ENCODE measurements at regions not wholly inside any gene's neighbourhood (a gene's known extent, or its start where the extent isn't known, plus 50 kb on each side); places are given as distances from the start of the nearest gene placed in this dataset.
A peak's percentile ranks its signal among the peaks of the same experiment; 100 is the strongest.
"Not testable (repeated sequence)": the region's sequence is repeated elsewhere in the genome, so short reads cannot be mapped to it uniquely, and the experiment has no call there.

GRCh38 chr9:17846948-17847655 is 268.2 kb downstream of the SH3GL2 start:
- DNase-seq: no peak

GRCh38 chr9:17847908-17848307 is 269.0 kb downstream of the SH3GL2 start:
- no peak for DNase-seq

DNA sequence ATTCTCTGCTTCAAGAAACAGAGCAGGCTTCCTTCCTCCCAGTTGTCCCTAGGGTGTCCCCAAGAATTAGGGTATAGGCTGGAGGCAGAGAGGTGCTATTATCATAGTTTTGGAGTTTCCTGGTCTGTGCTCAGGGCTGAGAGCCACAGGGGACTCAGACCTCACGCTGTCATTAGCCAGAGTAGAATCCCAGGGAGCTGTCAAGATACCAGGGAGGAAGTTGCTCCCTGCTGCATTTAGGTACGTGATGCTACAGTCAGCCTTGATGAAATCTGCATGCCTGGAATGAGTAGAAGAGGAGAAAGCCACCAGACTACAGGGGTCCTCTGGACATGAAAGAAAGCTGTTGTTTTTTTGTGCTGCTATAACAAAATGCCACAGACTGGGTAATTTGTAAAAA is 273.2 kb downstream of the SH3GL2 start:
- no peak for DNase-seq

- DNase-seq: no peak
Measured at GRCh38 chr9:17854487-17854886, 275.6 kb downstream of the SH3GL2 start.

DNA sequence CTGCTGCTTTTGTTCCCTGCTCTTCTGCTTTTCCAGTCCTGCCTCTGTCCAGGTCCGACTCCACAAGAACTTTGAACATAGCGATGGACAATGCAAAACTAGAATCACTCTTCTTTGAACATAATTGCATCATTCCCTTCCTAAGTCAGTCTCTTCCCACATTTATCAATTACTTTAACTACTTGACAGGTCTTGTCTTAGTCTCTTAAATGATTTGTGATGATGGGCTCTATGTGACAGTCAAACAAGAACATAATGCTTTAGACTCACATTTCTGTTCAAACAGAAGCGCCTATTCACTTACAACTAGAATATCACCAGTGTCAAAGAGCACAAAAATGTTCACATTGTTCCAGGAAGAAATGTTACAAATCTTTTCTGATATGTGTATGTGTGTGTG is 278.1 kb downstream of the SH3GL2 start:
- DNase-seq: no peak

- no peak for DNase-seq
Measured at GRCh38 chr9:17859228-17859627, 280.4 kb downstream of the SH3GL2 start.

DNA sequence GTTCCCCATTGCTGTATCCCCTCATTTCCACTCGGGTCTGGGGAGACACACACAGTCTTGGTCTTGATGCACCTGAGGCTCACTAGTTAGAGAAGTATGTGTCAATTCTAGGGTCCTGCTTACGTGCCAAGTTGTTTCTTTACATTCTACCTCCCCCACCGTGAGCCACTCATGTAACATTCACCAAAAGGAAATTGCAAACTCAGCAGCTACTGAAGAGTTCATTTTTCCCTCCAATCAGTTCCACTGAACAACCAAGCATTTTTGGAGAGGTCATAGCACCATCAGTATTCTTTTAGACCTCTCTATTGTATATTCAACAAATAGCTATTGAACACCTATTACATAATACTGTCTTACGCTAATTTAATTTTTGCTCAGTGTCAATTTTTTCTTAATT is 281.1 kb downstream of the SH3GL2 start:
- no peak for DNase-seq

- no peak for DNase-seq
Measured at GRCh38 chr9:17862101-17862500, 283.2 kb downstream of the SH3GL2 start.

GRCh38 chr9:17862629-17863028 is 283.8 kb downstream of the SH3GL2 start:
- no peak for DNase-seq

DNA sequence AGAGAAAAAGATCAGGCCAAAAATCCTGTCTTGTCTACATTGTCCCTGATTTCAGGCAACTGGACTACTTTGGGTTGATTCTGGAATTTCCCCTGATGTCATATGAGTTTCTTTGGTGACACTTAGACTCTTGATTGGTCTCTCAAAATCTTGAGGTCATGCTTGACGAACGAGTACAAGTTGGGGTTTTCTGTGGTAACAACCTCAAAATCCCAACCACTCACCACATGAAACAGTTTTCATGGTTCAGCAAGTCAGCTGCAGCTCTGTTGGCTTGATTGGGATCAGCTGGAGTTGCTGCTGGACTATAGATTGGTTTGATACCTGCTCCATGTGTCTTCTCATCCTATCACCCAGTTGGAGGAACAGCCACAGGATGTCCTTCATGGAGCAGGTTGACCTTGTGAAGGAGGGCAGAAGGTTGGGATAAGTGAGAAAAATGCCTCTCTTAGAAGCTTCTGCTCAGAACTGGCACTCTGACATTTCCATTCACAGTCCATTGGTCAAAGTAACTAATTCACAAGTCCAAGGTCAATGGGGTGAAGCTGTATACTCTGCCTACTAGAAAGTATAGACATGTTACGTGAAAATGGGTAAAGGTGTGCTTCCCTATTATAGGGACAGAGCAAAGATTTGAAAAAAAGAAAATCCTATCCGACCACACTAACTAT is 284.5 kb downstream of the SH3GL2 start:
- no peak for DNase-seq

DNA sequence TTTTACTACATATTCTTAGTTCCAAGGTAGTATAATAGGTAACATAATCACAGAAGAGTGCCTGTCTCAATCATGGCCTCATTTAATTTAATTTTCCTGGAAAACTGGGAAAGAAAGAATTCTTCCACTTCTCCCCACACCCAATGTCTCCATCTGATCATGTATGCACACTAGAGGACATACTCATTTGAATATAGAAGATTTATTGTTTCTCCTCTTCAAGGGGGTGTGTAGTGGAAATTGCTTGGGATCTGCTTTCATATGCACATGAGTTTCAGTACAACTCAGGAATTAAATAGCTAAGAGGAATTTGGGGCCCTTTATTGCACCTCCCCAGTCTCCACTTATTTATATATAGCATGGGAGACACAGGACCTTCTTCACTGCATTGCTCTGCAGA is 285.1 kb downstream of the SH3GL2 start:
- no peak for DNase-seq

DNA sequence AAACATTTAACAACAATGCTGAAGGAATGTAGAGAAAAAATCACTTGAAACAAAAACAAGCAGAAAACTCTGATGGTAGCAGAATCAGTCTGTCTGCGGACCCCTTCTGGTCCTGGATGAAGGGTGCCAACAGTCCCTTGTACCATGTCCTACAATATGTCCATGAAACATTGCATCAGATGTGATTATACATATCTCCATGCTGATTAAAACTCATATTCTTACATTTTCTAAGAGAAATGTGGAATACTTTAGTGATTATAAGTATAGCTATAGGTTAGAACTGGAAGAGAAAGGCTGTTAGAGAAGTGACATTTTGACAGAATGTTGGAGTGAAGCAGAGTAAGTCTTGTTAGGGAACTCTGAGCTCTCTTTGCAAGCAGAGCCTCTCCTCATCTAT is 286.1 kb downstream of the SH3GL2 start:
- DNase-seq: no peak

DNA sequence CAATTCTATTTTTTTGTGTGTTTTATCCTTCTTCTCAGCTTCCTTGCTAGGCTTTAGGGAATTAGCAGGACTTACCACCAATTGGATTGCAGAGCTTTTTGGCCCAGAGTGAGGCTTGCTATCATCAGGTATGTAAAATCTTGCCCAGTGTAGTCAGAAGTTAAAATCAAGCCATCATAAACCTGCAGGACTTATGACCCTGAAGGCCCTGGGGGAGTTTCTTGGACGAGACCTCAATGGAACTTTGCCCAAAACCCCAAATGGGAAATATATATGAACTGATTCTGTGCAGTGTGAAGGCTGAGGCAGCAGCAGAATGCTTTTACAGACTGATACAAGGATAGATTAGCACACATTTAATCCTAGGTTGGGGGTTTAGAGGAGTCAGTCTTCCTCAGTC is 287.0 kb downstream of the SH3GL2 start:
- no peak for DNase-seq

DNA sequence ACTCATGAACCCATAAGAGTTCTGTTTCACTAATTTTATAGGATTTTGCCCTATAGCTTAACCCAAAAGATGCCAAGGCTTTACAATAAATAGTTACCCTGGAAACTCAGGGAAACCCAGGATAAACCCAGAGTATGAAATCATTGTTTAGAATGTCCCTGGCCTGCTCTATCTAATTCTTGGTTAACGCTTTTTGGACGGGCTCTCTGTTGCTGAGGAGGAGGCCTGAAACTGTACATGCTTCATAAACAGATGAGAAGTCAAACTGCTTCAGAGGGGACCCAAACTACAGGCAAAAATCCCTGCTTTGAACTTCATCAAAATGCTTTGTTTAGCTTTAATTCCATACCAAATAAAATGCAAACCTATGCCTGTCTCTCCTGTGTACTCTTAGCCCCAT is 291.9 kb downstream of the SH3GL2 start:
- no peak for DNase-seq

- DNase-seq: no peak
Measured at GRCh38 chr9:17871213-17871890, 292.5 kb downstream of the SH3GL2 start.

DNA sequence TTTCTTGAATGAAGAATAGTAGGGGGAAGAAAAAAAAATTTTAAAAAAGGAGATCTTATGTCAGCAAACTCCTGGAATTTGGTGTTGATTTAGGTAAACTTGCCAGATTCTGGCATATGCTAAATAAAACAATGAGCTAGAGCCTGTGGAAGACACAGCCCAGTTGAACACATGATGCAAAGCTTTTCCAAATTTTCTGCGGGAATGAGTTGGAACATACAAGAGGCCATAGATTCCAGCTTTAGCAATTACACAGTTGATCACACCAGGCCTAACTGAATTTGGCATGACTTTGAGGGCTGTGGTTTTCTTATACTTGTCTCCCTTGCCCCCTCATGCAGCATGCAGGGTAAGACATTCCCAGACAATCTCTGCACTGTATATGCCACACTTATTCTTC is 297.0 kb downstream of the SH3GL2 start:
- no peak for DNase-seq

GRCh38 chr9:17876687-17877086 is 297.8 kb downstream of the SH3GL2 start:
- no peak for DNase-seq

GRCh38 chr9:17878810-17879370 is 300.0 kb downstream of the SH3GL2 start:
- no peak for DNase-seq

DNA sequence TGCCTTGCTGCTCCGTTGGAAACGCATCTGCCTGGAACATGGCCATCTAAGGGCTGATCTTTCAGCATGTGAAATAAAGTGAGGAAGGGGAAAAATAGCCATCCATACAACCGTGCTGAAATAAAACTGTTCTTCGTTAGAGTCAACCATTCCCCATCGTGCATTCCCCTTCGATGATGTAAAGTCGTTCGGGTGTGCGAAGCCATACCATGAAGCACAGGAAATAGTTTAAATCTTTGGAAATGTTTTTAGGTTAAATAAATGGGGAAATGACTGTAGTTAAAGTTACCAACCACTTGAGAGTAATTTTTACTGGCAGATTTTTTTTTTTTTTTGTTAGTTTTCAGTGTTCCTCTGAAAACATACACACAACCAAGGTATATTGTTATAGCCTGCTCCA is 302.5 kb downstream of the SH3GL2 start:
- DNase-seq: no peak

- DNase-seq: peak; percentile 20 to 47
Measured at GRCh38 chr9:17882688-17883594, 304.1 kb downstream of the SH3GL2 start.

- no peak for DNase-seq
Measured at GRCh38 chr9:17888066-17888465, 309.2 kb downstream of the SH3GL2 start.

- DNase-seq: not testable (repeated sequence)
Measured at GRCh38 chr9:17888964-17889363, 310.1 kb downstream of the SH3GL2 start.

All from NCI-H1930 (cell line).